ENCODE measurements at regions not wholly inside any gene's neighbourhood (a gene's known extent, or its start where the extent isn't known, plus 50 kb on each side); places are given as distances from the start of the nearest gene placed in this dataset.

- TF ChIP-seq GATA2 (IDR thresholded peaks at IDR 0.05; ENCODE audit: low read depth, low read length): no peak
- TF ChIP-seq GATA3 (IDR thresholded peaks at IDR 0.05; ENCODE audit: low read depth, low read length): no peak
Measured at GRCh38 chr6:25173246-25173645, 105.9 kb upstream of the CARMIL1 start.
